ENCODE measurements at regions not wholly inside any gene's neighbourhood (a gene's known extent, or its start where the extent isn't known, plus 50 kb on each side); places are given as distances from the start of the nearest gene placed in this dataset.

DNA sequence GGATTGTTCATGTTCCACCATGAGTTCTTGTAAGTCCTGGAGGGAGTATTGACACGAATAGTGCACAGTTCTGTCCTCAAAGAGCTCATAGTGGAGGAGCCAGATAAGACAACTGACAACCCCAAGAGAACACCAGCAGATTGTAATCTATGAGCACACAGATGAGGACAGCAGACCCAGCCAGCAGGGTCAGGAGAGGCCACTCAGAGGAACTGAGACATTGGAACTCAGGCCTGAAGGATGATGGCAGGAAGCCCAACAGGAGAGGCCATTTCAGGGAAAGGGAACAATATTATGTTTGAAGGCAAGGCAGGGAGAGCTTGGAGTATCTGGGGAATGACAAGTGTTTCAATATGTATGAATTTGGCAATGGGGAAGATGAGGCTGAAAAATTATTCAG is 63.7 kb upstream of the IPO5 start:
- TF ChIP-seq NANOG (IDR thresholded peaks at IDR 0.05; ENCODE audit: borderline replicate concordance): no peak
- TF ChIP-seq, protein P1, sequence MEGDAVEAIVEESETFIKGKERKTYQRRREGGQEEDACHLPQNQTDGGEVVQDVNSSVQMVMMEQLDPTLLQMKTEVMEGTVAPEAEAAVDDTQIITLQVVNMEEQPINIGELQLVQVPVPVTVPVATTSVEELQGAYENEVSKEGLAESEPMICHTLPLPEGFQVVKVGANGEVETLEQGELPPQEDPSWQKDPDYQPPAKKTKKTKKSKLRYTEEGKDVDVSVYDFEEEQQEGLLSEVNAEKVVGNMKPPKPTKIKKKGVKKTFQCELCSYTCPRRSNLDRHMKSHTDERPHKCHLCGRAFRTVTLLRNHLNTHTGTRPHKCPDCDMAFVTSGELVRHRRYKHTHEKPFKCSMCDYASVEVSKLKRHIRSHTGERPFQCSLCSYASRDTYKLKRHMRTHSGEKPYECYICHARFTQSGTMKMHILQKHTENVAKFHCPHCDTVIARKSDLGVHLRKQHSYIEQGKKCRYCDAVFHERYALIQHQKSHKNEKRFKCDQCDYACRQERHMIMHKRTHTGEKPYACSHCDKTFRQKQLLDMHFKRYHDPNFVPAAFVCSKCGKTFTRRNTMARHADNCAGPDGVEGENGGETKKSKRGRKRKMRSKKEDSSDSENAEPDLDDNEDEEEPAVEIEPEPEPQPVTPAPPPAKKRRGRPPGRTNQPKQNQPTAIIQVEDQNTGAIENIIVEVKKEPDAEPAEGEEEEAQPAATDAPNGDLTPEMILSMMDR (conservative IDR thresholded peaks at IDR 0.05; ENCODE audit: low read depth in 2 of 2): no peak
